ENCODE measurements at regions not wholly inside any gene's neighbourhood (a gene's known extent, or its start where the extent isn't known, plus 50 kb on each side); places are given as distances from the start of the nearest gene placed in this dataset.
"Not testable (repeated sequence)": the region's sequence is repeated elsewhere in the genome, so short reads cannot be mapped to it uniquely, and the experiment has no call there.

DNA sequence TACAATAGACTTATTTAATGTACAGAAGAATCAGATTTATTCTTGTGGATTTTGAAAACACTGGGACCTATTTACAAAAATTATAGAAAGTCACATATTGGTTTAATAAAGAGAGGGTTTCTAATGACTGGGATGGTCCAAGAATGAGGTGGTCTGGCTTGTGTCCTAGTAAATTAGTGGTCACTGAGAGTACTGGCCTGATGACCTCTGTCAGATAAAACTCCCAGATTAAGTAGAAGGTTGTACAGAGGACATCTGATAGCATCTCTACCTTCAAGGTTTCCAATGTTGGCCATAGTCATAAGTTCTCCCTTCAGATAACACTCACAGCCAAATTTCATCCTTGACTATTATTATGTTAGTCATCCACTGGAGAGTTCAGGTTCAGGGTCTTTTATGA lies 692.9 kb downstream of the MTRR start:
- no peak for DNase-seq (ENCODE audit: low read depth)

DNA sequence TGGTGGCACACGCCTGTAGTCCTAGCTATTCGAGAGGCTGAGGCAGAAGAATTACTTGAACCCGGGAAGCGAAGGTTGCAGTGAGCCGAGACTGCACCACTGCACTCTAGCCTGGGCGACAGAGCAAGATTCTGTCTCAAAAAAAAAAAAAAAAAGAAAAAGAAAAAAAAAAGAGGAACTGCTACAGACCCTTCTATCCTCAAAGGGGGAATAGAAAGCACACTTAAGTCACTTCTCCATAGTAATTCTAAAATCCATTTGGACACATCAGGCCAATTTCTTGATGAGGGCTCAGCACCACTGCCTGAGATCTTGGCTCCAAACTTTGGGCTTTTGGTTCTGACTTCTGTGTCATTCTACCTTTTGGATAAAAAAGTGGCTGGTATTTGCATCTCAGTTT lies 694.6 kb downstream of the MTRR start:
- not testable (repeated sequence) for DNase-seq (ENCODE audit: low read depth)

DNA sequence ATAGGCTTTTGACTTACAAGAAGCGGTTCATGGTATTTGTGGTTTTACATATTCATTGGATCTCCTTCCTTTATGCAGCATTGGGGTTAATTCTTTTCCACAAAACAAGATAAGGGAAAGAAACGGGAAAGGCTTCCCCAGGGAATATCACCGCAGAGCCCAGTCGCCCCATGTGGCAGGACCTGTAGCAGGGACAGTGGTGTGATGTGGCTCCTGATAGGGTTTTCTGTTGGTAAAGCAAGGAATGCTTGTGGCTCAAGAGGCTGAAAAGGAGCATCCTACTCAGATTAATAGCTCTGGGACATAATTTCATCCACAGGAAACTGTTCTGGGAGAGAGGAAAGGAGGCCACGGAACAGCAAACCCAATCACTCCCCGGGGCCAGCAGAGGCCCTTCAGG lies 699.9 kb downstream of the MTRR start:
- DNase-seq (ENCODE audit: low read depth), result no peak

DNA sequence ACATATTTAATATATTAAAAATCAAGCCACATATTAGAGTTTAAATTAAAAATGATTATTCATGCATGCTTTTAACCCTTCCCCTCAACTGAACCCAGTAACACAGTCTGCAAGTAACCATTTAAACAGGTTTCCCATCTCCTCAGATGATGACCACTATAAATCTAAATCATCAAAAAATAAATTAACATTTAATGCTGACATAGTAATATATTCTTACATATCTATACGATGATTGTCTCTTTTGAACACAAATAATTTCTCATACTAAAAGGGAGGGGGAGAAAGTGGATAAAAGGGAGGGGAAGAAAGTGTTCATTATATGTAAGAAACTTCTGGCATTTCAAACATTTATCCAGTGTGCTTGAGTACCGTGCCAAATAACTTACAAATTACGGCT lies 701.6 kb downstream of the MTRR start:
- no peak for DNase-seq (ENCODE audit: low read depth)

DNA sequence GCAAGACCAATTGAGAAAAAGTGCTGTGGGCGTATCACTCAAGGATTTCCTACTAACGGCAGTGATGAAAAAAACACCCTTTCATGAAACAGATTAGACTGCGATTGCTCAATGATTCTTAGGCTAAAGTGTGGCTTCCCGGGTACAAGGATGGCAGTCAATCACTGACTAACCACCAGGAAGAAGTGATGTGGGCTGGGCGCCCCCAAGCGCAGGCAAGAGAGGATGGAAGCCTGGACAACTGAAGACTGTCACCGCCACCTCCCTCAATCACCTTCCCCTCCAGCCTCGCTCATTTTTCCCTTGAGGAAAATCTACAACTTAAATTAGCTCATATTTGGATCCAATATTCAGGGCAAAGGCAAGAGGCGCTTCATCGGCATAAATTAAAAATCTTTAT lies 707.2 kb downstream of the MTRR start:
- DNase-seq (ENCODE audit: low read depth), result no peak

DNA sequence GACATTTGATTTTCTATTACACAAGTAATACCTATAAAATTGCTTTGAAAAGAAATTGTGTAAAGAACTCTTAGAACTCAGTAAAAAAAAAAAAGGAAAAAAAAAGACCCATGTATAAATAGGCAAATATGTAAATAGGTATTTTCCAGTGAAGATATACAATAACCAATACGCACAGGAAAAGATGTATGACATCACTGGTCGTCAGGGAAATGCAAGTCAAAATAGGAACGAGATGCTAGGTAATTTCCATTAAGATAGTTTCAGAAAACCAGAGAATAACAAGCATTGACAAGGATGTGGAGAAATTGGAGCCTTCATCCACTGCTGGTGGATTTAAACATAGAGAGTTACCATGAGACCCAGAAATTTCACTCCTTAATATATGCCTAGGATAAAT lies 708.8 kb downstream of the MTRR start:
- no peak for DNase-seq (ENCODE audit: low read depth)

DNA sequence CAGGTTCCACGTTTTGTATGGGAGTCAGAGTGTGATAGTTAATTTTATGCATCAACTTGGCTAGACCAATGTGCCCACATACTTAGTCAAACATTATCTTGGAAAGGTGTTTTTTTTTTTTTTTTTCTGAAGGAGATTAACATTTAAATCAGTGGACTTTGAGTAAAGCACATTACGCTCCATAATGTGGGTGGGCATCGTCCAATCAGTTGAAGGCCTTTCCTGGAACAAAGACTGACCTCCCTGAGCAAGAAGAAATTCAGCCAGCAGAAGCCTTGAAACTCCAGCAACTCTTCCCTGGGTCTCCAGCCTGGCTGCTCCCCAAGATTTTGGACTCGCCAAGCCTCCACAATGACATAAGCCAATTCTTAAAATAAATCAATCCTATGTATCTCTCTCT lies 711.4 kb downstream of the MTRR start:
- DNase-seq (ENCODE audit: low read depth), result no peak

DNA sequence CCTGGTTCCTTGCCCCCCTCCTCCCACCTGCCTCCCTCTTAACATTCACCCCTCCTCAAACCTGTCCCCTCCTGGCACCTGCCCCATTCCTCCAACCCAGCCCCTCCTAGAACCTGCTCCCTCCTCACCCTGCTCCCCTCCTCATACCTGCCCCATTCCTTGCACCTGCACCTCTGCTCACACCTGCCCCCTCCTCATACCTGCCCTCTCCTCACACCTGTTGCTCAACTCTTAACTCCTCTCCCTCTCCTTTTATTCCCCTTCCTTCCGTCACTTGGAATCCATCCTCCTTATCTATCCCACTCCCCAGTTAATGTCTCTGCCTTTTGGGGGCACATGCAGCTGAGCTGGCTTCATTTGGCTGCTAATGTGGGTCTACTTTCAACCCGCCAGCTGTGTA lies 712.1 kb downstream of the MTRR start:
- DNase-seq (ENCODE audit: low read depth), result no peak

DNA sequence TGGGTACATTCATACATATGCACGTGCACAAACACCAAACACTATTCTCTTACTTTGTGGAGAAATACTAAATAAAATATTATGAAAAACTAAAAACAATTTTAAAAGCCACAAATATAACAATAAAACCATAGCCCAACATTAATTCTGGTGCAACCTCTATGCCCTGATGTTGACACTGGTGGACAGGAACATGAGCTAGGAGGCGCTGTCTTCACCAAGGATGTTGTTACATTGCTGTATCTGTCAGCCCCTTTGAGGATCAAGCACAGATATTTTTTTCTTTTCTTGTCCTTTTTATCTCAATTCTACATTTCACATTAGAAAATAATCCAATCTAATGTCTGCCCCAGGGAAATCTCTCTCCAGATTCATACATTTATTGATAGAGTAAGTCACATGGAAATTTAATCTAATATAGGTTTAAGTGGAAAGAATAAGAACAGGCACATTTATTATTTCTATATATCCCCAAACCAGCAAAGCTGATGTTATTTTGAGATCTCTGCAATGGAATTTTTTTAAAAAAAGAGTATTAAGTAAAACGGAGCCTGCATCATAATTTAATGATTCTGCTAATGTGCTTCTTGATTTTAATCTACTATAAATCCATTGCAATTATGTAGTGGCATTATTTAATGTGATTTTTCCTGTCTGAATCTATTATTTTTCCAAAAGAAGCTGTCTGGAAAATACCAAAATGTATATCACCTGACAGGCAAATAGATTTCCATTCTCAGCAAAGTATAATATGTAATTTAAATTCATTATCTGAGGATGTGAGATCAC lies 716.5 kb downstream of the MTRR start:
- DNase-seq (ENCODE audit: low read depth), result no peak

DNA sequence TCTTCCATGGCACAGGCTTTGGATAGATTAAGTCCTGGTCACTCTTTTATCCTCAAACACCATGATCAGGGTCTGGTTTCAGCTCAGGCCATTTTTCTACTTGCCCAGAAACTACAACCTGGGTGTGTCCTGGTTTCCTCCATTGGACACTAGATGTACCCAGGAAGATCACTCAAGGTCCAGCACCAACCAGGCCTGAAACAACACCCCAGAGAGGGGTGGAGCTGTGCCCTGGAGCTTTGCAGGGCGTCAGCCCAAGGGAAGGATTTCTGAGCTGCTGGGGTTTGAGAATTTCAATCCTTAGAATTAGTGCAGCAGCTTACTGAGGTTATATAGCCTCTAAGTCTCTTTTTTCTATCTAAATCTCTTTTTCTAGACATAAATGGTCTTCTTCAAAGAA lies 722.0 kb downstream of the MTRR start:
- no peak for DNase-seq (ENCODE audit: low read depth)

DNA sequence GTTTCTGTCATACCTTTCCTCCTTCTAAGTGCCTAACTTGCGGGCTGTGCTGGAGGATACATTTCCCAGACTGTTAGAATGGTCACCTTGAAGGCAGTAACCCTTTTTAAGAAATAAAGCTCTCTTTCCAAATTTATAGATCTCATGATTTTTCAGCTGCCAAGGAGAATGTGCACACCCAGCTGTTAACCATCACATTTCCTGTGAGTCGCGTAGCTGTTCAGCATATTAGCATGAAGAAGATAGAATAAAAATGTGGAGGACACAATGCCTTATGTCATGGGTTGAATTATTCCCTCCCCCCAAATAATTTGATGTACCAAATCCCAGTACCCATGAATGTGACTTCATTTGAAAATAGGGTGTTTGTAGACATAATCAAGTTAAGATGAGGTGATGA lies 729.4 kb downstream of the MTRR start:
- no peak for DNase-seq (ENCODE audit: low read depth)

DNA sequence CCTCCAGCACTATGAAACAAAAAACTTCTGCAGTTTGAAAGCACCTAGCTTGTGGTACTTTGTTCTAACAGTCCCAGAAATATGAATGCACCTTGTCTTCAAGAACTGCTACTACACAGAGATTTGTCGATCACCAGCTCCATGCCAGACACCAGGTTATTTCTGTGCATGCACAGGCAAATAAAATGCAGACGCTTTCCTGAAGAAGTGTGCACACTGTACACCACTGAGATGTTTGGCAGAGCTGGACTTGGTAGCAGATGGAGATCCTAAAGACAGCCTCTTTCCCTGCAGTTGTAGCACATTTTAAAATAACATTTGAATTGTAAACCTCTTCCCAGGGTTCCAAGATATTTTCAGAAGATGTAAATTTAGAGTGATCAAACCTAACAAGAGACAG lies 730.0 kb downstream of the MTRR start:
- DNase-seq (ENCODE audit: low read depth), result no peak

DNA sequence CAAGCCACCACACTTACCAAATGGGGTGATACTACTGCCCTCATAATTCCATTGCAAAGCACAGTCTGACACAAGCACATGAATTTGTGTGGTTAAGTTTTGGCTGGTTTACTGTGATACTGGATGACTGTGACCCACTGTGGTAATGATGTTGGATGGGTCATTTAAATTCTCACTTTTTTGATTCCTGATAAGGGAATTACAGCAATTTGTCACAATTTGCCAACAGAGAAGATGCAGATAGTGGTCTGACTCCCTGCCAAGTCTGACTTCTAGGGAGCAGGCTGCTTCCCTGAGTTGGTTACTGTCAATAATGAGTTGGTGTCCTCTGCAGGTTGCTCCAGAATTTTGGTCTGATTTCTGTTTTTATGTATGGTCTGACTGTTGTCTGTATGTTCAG lies 731.9 kb downstream of the MTRR start:
- DNase-seq (ENCODE audit: low read depth), result no peak

DNA sequence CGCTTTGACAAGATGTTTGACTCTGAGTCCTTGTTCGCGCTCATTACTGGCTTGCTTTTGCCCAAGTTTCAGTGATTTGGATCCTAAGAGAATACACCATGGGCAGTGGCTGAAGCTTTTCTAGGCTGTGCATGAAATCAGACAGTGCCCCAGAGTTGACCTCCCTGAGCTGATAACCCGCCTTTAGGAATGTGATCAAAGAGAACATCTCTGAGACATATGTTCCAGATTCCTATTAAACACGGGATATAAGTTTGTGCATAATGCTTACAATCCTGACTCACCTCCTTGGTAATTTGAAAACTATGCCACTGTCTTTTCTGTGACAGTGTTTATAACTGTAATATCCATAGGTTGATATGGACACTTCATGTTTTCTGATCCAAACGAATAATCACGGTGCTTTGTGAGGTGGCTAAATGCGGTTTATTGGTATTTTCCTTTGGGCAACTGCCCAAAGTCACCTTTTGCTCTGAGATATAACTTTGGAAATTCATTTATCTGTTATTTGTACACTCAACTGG lies 732.9 kb downstream of the MTRR start:
- peak; percentile 20 for DNase-seq (ENCODE audit: low read depth)

DNA sequence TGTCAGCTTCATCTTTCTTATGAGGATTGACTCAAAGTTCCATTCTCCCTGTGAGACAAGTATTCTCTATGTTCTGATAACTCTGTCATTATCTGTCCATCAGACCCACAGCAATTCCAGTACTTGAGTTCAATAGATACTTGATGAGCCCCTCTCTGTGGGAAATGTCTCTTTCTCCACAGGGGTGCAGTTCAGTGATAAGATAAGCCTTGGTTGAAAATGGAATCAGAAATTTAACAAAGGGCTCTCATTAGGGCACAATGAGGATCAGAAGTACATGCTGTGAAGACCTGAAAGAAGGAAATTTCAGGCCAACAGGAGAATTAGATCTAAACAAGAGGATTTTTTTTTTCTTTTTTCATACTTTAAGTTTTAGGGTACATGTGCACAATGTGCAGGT lies 737.3 kb downstream of the MTRR start:
- no peak for DNase-seq (ENCODE audit: low read depth)

DNA sequence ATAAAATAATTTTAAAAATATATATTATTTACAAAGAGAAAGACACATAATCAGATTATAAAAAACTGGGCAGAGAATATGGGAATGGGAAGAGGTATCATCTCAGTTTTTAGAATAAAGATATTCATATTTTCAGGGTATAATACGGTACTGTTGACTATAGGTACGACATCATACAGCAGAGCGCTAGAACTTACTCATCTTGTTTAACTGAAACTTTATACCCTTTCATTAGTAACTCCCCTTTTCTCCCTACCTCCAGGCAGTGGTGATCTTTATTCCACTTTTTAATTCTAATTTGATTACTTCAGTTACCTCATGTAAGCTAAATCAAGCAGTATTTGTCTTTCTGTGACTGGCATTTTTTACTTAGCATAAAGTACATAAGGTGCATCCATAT lies 742.1 kb downstream of the MTRR start:
- no peak for DNase-seq (ENCODE audit: low read depth)

DNA sequence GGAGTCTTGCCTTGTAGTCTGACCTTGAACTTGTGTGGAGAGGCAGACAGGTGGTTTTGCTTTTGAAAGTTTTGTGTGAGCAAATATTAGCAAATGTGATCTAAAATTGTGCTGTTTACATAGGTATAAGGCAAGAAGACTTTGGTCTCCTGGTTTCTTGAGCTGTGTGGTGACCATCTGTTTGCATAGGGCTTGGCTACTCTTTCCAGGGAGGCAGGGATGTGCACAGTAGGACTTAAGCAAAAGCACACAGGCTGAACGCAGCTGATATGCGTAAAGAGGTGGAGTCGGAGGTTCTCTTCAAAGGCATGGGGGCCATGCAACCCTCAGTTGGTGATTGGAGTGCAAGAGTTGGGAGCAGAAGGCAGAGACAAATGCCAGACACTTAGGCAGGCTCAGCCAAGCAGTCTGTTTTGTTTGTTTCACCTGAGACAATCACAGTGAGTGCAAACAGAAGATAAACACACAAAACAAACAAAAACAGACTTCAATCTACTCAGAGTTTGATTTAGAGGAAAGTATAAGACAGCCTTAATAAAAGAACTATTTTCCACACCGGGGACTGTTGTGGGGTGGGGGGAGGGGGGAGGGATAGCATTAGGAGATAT lies 744.2 kb downstream of the MTRR start:
- no peak for DNase-seq (ENCODE audit: low read depth)

DNA sequence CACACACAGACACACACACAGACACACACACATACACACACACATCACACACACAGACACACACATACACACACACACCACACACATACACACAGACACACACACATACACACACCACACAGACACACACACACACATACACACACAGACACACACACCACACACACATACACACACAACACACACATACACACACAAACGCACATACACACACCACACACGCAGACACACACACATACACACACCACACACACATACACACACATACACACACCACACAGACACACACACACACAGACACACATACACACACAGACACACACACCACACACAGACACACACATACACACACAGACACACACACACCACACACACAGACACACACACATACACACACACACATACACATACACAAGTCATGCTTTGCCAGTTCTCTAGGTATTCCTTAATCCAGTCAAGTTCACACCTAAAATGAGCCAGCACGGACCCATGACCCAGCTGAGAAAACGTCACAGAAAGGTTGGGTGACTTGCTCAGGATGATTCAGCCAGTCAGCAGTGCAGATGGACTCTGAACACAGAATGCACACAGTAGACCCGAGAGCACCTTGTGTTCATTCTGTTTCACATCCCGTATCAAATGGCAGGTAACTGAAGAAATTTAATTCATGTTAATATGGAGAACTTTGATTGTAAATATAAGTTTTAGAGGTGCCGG lies 746.4 kb downstream of the MTRR start:
- no peak for DNase-seq (ENCODE audit: low read depth)

DNA sequence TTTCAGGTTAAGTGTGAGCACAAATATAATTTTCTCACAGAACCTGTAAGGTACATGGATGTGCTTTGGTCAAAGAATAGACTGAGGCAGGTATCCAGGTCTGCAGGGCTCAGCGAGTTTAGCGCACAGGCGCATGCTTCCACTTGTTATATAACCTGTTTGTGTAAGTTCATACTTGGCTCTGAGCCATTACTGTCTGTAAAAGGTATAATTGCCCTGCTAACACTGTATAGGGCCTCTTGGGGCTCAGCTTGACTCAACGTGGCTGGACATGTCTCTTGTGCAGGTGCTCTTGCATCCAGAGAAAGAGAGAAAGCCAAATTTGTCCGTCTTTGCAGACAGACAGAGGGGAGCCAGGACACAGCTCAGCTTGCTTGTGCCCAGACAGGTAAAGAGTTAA lies 759.6 kb downstream of the MTRR start:
- DNase-seq (ENCODE audit: low read depth), result no peak

DNA sequence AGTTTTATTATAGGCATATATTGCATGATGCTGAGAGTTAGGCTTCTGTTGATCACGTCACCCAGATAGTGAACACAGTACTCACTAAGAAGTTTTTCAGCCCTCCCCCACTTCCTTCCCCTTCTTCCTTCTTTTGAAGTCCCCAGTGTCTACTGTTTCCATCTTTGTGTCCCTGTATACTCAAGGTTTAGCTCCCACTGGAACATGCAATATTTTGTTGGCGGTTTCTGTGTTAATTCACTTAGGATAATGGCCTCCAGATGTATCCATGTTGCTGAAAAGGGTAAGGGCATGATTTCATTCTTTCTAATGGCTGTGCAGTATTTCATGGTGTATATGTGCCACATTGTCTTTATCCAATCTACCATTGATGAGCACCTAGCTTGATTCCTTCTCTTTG lies 764.3 kb downstream of the MTRR start:
- DNase-seq (ENCODE audit: low read depth), result no peak

DNA sequence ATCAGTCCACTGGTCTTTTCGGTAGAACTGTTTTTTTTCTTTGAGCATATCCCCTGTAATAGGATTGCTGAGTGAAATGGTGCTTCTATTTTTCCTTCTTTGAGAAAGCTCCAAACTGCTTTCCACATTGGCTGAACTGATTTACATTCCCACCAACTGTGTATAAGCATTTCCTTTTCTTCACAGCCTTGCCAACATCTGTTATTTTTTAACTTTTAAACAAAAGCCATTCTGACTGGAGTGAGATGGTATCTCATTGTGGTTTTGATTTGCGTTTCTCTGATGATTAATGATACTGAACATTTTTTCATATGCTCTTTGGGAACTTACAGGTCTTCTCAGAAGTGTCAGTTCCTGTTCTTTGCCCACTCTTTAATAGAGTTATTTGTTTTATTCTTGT lies 764.7 kb downstream of the MTRR start:
- peak; percentile 59 for DNase-seq (ENCODE audit: low read depth)

DNA sequence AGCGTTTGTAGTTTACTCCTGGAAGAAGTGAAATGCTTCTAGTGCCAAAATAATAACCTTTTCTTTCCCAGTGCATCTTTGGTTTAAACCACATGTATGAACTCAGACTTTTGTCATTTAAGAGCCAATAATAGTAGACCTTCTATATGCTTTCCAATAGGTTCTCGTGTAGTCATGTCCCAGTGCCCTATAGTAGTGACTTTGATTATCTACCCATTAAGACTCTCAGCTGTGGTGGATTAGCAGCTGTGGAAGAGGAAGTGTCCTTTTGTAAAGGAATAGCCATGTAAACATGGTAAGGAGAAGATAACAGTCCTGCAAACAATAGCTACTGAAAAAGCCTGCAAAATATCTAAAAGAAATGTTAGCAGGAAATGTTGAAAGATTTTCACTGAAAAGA lies 765.3 kb downstream of the MTRR start:
- no peak for DNase-seq (ENCODE audit: low read depth)

DNA sequence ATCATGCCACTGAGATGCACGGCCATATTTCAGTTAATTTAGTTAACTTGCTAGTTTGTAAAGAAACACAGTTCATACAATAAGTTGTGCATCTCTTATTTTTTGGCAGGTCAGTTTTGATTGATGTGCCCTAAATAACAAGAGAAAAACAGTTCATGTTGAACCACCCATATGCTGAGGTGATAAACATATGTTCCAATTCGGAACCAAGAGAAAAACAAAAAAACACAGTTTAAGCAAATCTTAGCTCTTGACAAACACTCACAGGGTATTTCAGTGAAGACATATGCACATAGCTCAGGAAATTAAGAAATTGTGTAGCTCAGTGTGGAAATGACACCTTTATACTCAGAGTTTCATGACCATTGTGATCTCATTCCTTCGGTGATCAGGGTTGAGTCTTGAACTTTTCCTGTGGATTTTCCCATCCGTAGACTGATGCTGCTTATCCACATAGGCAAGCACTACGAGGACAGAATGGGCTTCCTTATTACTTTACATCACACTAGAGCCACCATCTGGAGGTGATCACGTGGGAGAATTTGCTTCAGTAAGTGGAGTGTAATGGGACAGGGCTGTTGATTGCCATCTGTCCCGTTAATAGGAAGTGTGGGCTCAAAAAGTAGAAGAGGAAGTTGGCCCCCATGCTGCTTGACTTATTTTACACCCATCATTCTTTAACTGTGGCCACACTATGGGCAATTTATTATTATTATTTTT lies 773.0 kb downstream of the MTRR start:
- no peak for DNase-seq (ENCODE audit: low read depth)

Data from non-pigmented ciliary epithelial cell (primary cell).